COR-L47 (cell line): ENCODE measurements at regions not wholly inside any gene's neighbourhood (a gene's known extent, or its start where the extent isn't known, plus 50 kb on each side); places are given as distances from the start of the nearest gene placed in this dataset.

Experiments
- DNase-seq: peaks from one replicate; lab custom pipeline; 2025; lab: John Stamatoyannopoulos, UW

GRCh38 chr6:147621263-147621662 lies 112.8 kb downstream of the SAMD5 start:
- no peak for DNase-seq

DNA sequence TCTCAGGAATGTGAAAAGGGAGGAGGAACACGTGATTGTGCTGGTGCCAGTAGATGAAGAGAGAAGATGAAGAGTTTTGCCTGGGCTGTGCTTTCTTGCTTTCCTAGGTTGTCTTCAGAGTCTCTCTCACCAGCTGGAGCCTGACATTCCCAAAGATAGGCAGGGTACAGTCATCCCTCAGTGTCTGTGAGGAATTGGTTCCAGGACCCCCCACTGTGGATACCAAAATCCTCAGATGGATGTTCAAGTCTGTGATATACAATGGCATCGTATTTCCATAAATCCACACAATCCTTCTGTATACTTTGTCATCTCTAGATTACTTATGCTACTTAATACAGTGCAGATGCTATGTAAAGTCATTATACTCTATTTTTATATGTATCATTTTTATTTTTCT lies 113.5 kb downstream of the SAMD5 start:
- DNase-seq, result no peak

DNA sequence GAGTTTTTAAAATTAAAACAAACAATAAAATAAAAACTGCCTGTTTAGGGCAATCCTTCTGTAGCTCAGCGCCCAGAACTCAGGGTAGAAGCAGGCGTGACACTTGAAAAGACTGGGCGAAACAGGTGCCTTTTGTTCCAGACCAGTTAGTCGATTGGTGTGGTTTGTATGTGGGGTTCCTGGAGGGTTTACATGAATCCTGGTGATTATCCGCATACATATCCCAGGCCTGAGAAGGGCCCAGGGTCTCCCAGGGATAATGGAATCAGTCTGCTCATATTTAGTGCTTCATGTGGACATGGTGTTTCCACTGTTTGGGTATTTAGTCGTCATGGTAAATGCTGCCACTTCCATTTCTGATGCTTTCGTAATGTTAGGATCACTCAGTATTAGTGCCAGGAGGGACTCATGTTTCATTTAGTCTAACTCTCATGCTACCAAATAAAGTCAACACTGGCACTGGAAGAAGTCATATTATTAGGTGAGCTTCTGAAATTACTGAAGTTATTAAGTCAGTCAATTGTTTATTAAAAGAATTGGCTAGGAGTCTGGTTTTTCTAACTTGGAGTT lies 116.5 kb downstream of the SAMD5 start:
- no peak for DNase-seq

DNA sequence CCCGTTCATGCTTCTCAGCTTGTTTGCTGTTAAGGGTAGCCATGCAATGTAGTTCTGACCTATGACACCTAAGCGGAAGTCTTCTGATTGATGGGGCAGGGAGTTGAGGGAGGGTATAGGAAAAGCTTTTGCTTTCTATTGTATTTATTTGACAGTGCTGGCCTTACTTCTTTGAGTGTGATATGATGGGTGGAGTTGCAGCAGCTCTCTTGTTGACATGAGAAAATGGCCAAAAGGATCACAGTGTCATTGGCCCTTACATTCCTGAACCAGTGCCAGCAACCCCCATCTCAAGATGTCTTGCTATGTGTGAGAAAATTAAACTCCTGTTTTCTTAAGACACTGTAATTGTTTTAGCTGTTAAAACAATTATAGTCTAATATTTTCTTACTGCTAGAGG lies 117.5 kb downstream of the SAMD5 start:
- no peak for DNase-seq

GRCh38 chr6:147627411-147627810 lies 118.9 kb downstream of the SAMD5 start:
- DNase-seq, result no peak

DNA sequence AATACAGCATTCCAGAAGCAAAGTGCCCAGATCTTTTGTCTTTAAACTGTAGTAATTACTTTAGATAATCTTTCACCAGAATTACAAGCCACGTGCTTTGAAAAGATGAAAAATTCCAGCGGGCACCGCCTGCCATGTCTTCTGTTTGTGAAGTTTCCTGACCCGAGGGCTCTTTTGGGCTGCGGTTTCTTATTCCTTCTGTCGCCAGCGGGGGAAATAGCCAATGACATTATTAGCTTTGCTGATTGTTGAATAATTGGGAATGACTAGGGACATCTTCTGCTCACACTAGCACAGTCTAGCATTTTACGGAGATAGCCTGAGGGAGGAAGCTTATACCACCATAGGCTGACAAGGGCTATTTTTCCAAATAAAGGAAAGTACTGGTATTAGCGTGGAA lies 124.7 kb downstream of the SAMD5 start:
- DNase-seq, result no peak

- DNase-seq, result no peak
Observed at GRCh38 chr6:147637620-147638195, 129.2 kb downstream of the SAMD5 start.

DNA sequence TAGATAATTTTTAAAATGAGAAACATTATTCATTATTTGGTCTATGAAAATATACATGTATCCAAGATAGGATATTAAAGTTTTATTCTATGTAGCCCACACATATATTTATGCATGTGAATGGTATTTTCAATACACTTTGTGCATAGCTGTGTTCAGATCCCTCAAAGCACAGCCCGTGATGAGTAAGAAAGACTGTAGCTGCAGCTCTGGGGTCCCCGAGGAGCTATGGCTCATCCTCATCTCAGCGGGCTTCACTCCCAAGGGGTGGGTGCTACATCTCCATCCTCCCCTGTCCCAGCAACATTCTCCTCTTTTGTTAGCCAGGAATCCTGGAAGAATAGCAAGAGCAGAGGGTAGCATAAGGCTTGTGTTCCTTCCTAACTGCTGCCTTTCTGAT lies 130.8 kb downstream of the SAMD5 start:
- DNase-seq, result no peak

DNA sequence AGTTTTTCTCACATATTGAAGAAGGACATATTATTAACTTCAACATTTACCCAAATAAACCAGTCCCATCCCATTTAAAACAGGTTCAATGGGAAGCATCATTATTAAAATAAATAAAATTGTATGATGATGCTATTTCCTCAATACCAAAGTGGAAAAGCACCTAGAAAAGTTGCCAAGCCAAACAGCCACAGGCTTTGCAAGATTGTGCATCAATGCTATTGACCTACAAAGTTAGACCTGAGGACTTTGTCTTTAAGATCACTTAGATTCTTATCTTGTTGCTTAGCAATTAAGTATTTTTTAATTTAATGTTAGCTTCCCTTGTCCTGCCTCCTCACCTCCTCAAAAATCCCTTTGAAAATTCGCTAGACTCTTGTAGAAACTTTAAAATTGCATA lies 132.1 kb downstream of the SAMD5 start:
- DNase-seq, result no peak

GRCh38 chr6:147641511-147641910 lies 133.0 kb downstream of the SAMD5 start:
- DNase-seq, result no peak

- no peak for DNase-seq
Observed at GRCh38 chr6:147642458-147642857, 134.0 kb downstream of the SAMD5 start.

GRCh38 chr6:147643341-147644200 lies 135.1 kb downstream of the SAMD5 start:
- no peak for DNase-seq

GRCh38 chr6:147648916-147649315 lies 140.4 kb downstream of the SAMD5 start:
- no peak for DNase-seq

DNA sequence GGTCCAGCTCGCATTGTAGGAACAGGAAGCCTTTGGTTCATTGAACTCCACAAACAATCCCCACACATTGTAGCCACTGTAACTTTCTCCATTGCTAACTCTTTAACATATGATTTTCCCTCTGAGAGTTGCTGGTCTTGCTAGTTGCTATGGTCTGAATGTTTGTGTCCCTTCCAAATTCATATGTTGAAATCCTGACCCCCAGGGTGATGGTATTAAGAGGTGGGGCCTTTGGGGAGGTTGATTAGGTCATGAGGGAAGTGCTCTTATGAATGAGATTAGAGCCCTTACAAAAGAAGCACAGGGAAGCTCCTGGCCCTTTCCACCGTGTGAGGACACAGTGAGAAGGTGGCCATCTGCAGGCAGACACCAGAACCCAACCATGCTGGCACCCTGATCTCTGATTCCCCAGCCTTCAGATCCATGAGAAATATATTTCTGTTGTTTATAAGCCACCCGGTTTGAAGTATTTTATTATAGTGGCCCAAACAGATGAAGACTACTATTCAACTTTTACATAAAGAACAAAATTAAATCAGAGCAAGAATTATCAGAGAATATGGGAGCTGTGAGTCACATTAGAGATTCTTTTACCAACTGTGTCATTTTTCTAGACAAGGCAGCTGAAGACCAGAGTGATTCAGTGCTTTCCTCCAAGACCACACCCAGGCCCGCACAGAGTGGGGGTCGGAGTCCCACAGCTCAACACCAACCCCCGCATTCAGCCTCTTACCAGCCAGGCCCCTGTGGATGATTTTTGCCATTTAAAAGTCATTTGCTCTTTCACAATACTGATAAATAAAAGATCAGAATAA lies 143.0 kb downstream of the SAMD5 start:
- no peak for DNase-seq

DNA sequence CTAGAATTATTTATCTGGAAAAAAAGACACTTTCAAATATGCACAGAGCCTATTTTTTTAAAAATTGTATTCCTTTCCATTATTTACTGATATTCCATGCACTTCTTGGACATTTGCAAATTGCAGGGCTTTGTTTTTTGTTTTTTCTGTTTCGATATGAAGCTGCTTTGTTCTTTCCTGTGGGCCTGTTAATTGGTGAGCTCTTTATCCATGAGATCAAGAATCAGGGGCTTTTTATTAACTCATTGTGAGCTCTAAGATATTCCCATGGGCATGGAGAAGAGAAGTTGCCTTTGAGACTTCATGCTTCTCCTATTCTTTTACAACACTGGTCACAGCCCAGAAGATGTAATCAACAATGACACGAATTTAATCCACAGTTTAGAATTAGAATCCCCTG lies 145.1 kb downstream of the SAMD5 start:
- DNase-seq, result no peak

GRCh38 chr6:147654103-147654845 lies 145.8 kb downstream of the SAMD5 start:
- no peak for DNase-seq

DNA sequence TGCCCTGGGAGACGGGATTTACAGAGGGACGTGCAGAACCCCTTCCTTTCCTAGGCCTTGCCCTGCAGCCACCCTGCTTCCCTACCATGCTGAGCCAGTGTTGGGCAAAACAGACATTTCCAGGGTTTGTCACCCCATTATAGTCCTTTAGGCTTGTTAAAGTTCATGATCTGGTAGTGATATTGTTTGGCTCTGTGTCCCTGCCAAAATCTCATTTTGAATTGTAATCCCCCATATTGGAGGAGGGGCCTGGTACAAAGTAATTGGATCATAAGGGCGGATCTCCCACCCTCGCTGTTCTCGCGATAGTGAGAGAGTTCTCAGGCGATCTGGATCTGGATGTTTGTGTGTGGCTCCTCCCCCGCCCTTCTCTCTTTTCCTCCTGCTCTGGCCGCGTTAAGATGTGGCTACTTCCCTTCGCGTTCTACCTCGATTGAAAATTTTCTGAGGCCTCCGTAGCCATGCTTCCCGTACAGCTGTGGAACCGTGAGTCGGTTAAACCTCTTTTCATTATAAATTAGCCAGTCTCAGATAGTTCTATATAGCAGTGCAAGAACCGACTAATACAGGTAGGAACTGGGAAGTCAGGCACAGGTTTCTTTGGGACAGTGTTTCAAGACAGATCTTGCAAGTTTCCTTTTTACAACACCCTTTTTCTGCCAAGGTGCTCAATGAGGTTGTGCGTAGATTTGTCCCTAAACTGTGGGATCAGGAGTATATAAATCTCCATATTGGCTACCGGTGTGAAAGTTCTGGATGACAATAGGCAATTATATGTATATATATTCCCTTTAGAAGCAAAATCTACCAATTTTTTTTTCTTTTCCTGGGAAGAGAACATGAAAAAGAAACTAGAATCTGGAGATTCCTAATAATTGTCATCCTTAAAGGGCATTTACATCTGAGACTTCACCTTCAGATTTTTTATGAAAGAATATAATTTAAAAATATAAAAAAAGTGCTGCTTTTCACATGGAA lies 152.1 kb downstream of the SAMD5 start:
- DNase-seq, result no peak

DNA sequence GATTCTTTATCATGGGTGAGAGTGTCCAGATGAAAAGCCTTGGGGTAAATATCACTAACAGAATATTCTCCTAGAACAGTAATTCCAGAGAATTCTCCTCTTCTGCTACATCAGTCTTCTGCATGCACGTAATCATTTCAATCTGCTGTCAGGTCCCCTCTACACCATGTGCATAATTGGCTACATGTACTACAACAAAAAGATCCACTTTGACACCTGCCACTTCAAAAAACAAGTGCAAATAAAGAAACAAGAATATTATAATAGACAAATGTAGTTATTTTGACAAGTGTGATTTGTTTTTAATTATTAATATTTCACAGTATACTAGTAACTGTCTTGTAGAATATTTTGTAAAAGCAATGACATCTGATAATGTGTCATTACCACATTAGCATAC lies 154.2 kb downstream of the SAMD5 start:
- no peak for DNase-seq

- no peak for DNase-seq
Observed at GRCh38 chr6:147664092-147664491, 155.6 kb downstream of the SAMD5 start.

DNA sequence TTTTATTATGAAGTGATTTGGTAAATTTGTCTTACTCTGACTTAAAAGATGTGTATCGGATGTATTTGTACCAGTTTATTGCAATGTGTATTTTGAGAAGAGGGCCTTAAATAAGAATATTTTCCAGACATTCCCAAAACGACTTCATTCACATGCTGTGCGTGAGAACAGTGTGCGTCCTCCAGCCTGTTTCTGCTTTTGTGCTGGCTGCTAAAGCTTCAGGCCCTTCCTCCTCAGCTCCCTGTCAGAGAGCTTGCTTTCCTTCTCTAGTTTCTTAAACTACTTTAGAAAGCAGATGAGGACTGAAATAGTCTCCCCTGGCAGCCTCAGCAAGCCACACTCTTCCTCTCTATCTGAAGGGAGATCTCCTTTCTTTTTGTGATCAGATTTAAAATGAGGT lies 157.8 kb downstream of the SAMD5 start:
- no peak for DNase-seq

GRCh38 chr6:147667082-147667481 lies 158.6 kb downstream of the SAMD5 start:
- no peak for DNase-seq
